PC-3 (cell line): ENCODE measurements at regions not wholly inside any gene's neighbourhood (a gene's known extent, or its start where the extent isn't known, plus 50 kb on each side); places are given as distances from the start of the nearest gene placed in this dataset.

Experiments used
- EZH2 ChIP-seq: fragments of 300-600 bp; sonication (generic); IDR thresholded peaks from one replicate; pipeline ENCODE4 v1.6.1; 2017; ENCODE audit warnings: antibody characterized with exemption, mild to moderate bottlenecking, low read length; ENCODE audit not compliant: unreplicated experiment
- EZH2phosphoT487 ChIP-seq: fragments of 300-600 bp; sonication (generic); IDR thresholded peaks from 2 replicates; pipeline ENCODE4 v1.6.1; 2018; ENCODE audit warnings: mild to moderate bottlenecking, antibody characterized with exemption, low read length, borderline replicate concordance
- TF ChIP-seq, protein P1 (sequence below): fragments of 300-600 bp; sonication (generic); conservative IDR thresholded peaks from 2 replicates; pipeline ENCODE4 v1.5.1; 2017; ENCODE audit warnings: antibody characterized with exemption, low read depth, mild to moderate bottlenecking, low read length

DNA sequence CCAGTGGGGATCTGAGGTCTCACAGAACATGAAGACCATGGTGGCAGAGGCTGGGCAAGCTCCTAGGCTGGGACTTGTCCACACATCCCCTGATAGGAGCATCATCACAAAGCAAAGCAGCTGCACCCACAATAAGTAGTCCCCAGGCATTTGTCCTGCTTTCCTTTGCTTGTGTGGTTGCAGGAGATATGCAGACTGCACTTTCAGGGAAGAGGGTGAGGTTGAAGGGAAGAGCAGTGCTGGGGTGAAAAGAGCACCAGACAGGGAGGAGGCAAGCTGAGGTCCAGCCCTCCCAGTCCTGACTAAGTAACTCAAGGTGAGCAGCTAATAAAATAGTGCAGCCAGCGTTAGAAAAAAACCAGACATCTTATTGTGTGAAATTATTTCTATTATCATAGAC is 383.6 kb downstream of the UQCRFS1 start:
- TF ChIP-seq, protein P1, sequence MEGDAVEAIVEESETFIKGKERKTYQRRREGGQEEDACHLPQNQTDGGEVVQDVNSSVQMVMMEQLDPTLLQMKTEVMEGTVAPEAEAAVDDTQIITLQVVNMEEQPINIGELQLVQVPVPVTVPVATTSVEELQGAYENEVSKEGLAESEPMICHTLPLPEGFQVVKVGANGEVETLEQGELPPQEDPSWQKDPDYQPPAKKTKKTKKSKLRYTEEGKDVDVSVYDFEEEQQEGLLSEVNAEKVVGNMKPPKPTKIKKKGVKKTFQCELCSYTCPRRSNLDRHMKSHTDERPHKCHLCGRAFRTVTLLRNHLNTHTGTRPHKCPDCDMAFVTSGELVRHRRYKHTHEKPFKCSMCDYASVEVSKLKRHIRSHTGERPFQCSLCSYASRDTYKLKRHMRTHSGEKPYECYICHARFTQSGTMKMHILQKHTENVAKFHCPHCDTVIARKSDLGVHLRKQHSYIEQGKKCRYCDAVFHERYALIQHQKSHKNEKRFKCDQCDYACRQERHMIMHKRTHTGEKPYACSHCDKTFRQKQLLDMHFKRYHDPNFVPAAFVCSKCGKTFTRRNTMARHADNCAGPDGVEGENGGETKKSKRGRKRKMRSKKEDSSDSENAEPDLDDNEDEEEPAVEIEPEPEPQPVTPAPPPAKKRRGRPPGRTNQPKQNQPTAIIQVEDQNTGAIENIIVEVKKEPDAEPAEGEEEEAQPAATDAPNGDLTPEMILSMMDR, result no peak
- TF ChIP-seq EZH2phosphoT487 (no peak), EZH2 (no peak)
